Motor neuron (in vitro differentiated cells): ENCODE measurements at regions not wholly inside any gene's neighbourhood (a gene's known extent, or its start where the extent isn't known, plus 50 kb on each side); places are given as distances from the start of the nearest gene placed in this dataset.
A peak's percentile ranks its signal among the peaks of the same experiment; 100 is the strongest.

Experiments
- ATAC-seq, 8 experiments: fragments of 200-7000 bp; cut with Tn5 transposase; replicated peaks in 6 of 8; 2 replicates each; pipeline ENCODE4 v1.8.0; 2021; ENCODE audit warnings: mild to moderate bottlenecking in 8 of 8, moderate library complexity in 8 of 8
- H3K27ac ChIP-seq, 2 donors: fragments of 250-450 bp; sonication (Bioruptor Pico); 2 replicates each; pipeline ENCODE4 v1.9.0; 2021; ENCODE audit warnings: antibody characterized with exemption in 2 of 2, mild to moderate bottlenecking in 2 of 2, moderate library complexity in 1 of 2
- H3K4me1 ChIP-seq, 2 donors: fragments of 250-450 bp; sonication (Bioruptor Pico); replicated peaks in 1 of 2; 2 replicates each; pipeline ENCODE4 v1.6.1; 2021; ENCODE audit warnings: antibody characterized with exemption in 2 of 2, mild to moderate bottlenecking in 2 of 2, moderate library complexity in 1 of 2
- H3K4me3 ChIP-seq, 5 donors: fragments of 250-450 bp; sonication (Bioruptor Pico); 2 replicates each; pipeline ENCODE4 v1.9.0; 2021; ENCODE audit warnings: antibody characterized with exemption in 5 of 5, mild to moderate bottlenecking in 5 of 5, moderate library complexity in 4 of 5
- WGBS, 10 experiments: fragments of 450-650 bp; shearing (Covaris generic); methylation state at CpG; one replicate each; pipeline ENCODE4 v1.0.0; 2022; 5-methylcytosine and 5-hydroxymethylcytosine counted together
- in situ Hi-C, 9 experiments: fragments of 400-800 bp; cut with MboI; loops; one replicate each; pipeline ENCODE4 v1.15.0; 2021; ENCODE audit warnings: low sequenced_read_pairs in 9 of 9, low pct_unique_long_range_greater_than_20kb in 2 of 9; ENCODE audit not compliant: unreplicated experiment in 9 of 9

- H3K4me3 ChIP-seq, result no peak overlapping the region
- in situ Hi-C loops, result no loop called here
- no peak overlapping the region for H3K27ac ChIP-seq
- no peak for ATAC-seq
- H3K4me1 ChIP-seq, result no peaks in the 10 kb centered on the region
Measured at GRCh38 chr4:116362583-116362982, 722.8 kb downstream of the TRAM1L1 start.

GRCh38 chr4:116361790-116362189 is 723.6 kb downstream of the TRAM1L1 start:
- in situ Hi-C loops, result no loop called here
- H3K4me1 ChIP-seq, result no peaks in the 10 kb centered on the region

GRCh38 chr4:116358633-116359222 is 726.6 kb downstream of the TRAM1L1 start:
- peak in 6 of 8 experiments; percentile 44 to 100 (median 90) for ATAC-seq
- in situ Hi-C loops, result no loop called here
- 0 to 100% (median 68%) methylated on average over 1 to 7 of the region's 11 CpGs; no CpG with 5 or more reads in 2 of the 10 experiments for WGBS, 10 experiments
- Histone ChIP-seq H3K27ac (no peak overlapping the region), H3K4me1 (no peaks in the 10 kb centered on the region), H3K4me3 (no peak overlapping the region)

More at GRCh38 chr4:116361790-116362189, 723.6 kb downstream of the TRAM1L1 start:
- no peak overlapping the region for H3K27ac ChIP-seq
- WGBS, 10 experiments, result 3 to 100% (median 80%) methylated on average over 1 to 4 of the region's 4 CpGs; no CpG with 5 or more reads in 5 of the 10 experiments
- H3K4me3 ChIP-seq, result no peak overlapping the region
- peak in 2 of 8 experiments; percentile 56 to 74 for ATAC-seq

- H3K4me1 ChIP-seq, result no peaks in the 10 kb centered on the region
- 22 to 100% (median 88%) methylated on average over 1 to 4 of the region's 4 CpGs; no CpG with 5 or more reads in 4 of the 10 experiments for WGBS, 10 experiments
- H3K27ac ChIP-seq, result no peak overlapping the region
- no peak overlapping the region for H3K4me3 ChIP-seq
- ATAC-seq, result peak in 3 of 8 experiments; percentile 22 to 48 (median 38)
- in situ Hi-C loops, result no loop called here
Measured at GRCh38 chr4:116357758-116358157, 727.6 kb downstream of the TRAM1L1 start.

- Histone ChIP-seq H3K4me3 (no peak overlapping the region), H3K4me1 (no peaks in the 10 kb centered on the region), H3K27ac (no peak overlapping the region)
- WGBS, 10 experiments, result 0 to 86% (median 67%) methylated on average over 1 of the region's 1 CpG; no CpG with 5 or more reads in 1 of the 10 experiments
- no peak for ATAC-seq
- in situ Hi-C loops, result no loop called here
Measured at GRCh38 chr4:116346750-116347149, 738.6 kb downstream of the TRAM1L1 start.

GRCh38 chr4:116343809-116344208 is 741.6 kb downstream of the TRAM1L1 start:
- Histone ChIP-seq H3K4me3 (no peak overlapping the region), H3K4me1 (no peaks in the 10 kb centered on the region), H3K27ac (no peak overlapping the region)
- in situ Hi-C loops, result no loop called here
- no peak for ATAC-seq
- whole genome bisulfite sequencing, 10 experiments, result 6 to 100% (median 93%) methylated on average over 1 to 2 of the region's 2 CpGs; no CpG with 5 or more reads in 1 of the 10 experiments

GRCh38 chr4:116342143-116342542 is 743.2 kb downstream of the TRAM1L1 start:
- H3K4me1 ChIP-seq, result no peaks in the 10 kb centered on the region
- no peak overlapping the region for H3K27ac ChIP-seq
- ATAC-seq, result no peak
- 10 to 100% (median 62%) methylated on average over 1 to 2 of the region's 2 CpGs; no CpG with 5 or more reads in 2 of the 10 experiments for WGBS, 10 experiments
- H3K4me3 ChIP-seq, result no peak overlapping the region
- in situ Hi-C loops, result no loop called here

GRCh38 chr4:116332508-116332907 is 752.9 kb downstream of the TRAM1L1 start:
- in situ Hi-C loops, result no loop called here
- H3K4me1 ChIP-seq, result peaks cover 0 to 2% of the 10 kb centered on the region in 2 donors
- ATAC-seq, result no peak

GRCh38 chr4:116328261-116328860 is 757.0 kb downstream of the TRAM1L1 start:
- Histone ChIP-seq H3K4me3 (no peak overlapping the region), H3K27ac (no peak overlapping the region), H3K4me1 (peaks cover 0 to 2% of the 10 kb centered on the region in 2 donors)
- in situ Hi-C loops, result no loop called here
- 0 to 92% (median 31%) methylated on average over 1 to 2 of the region's 2 CpGs; no CpG with 5 or more reads in 2 of the 10 experiments for WGBS, 10 experiments
- ATAC-seq, result no peak

More at GRCh38 chr4:116332508-116332907, 752.9 kb downstream of the TRAM1L1 start:
- no peak overlapping the region for H3K4me3 ChIP-seq
- no peak overlapping the region for H3K27ac ChIP-seq

- no peaks in the 10 kb centered on the region for H3K4me1 ChIP-seq
- H3K4me3 ChIP-seq, result no peak overlapping the region
- in situ Hi-C loops, result no loop called here
- no peak for ATAC-seq
- WGBS, 10 experiments, result 18 to 100% (median 97%) methylated on average over 1 to 4 of the region's 4 CpGs
- no peak overlapping the region for H3K27ac ChIP-seq
Measured at GRCh38 chr4:116323606-116324005, 761.8 kb downstream of the TRAM1L1 start.

GRCh38 chr4:116321471-116321870 is 763.9 kb downstream of the TRAM1L1 start:
- WGBS, 10 experiments, result 0 to 100% (median 85%) methylated on average over 1 to 5 of the region's 5 CpGs; no CpG with 5 or more reads in 1 of the 10 experiments
- no peaks in the 10 kb centered on the region for H3K4me1 ChIP-seq
- no peak overlapping the region for H3K27ac ChIP-seq
- no peak overlapping the region for H3K4me3 ChIP-seq
- in situ Hi-C loops, result no loop called here
- no peak for ATAC-seq

- H3K4me3 ChIP-seq, result no peak overlapping the region
- in situ Hi-C loops, result no loop called here
- no peak for ATAC-seq
- no peak overlapping the region for H3K27ac ChIP-seq
- H3K4me1 ChIP-seq, result no peaks in the 10 kb centered on the region
- WGBS, 10 experiments, result 0 to 100% (median 86%) methylated on average over 1 of the region's 1 CpG; no CpG with 5 or more reads in 2 of the 10 experiments
Measured at GRCh38 chr4:116320859-116321258, 764.5 kb downstream of the TRAM1L1 start.

- H3K4me1 ChIP-seq, result no peaks in the 10 kb centered on the region
- no peak for ATAC-seq
- no peak overlapping the region for H3K4me3 ChIP-seq
- H3K27ac ChIP-seq, result no peak overlapping the region
- in situ Hi-C loops, result no loop called here
- WGBS, 10 experiments, result no CpG with 5 or more reads among the region's 1 CpG
Measured at GRCh38 chr4:116303736-116304188, 781.6 kb downstream of the TRAM1L1 start.
